ENCODE measurements at regions not wholly inside any gene's neighbourhood (a gene's known extent, or its start where the extent isn't known, plus 50 kb on each side); places are given as distances from the start of the nearest gene placed in this dataset.

GRCh38 chr19:31529121-31529520 lies 179.9 kb upstream of the TSHZ3 start:
- TF ChIP-seq, protein P1, sequence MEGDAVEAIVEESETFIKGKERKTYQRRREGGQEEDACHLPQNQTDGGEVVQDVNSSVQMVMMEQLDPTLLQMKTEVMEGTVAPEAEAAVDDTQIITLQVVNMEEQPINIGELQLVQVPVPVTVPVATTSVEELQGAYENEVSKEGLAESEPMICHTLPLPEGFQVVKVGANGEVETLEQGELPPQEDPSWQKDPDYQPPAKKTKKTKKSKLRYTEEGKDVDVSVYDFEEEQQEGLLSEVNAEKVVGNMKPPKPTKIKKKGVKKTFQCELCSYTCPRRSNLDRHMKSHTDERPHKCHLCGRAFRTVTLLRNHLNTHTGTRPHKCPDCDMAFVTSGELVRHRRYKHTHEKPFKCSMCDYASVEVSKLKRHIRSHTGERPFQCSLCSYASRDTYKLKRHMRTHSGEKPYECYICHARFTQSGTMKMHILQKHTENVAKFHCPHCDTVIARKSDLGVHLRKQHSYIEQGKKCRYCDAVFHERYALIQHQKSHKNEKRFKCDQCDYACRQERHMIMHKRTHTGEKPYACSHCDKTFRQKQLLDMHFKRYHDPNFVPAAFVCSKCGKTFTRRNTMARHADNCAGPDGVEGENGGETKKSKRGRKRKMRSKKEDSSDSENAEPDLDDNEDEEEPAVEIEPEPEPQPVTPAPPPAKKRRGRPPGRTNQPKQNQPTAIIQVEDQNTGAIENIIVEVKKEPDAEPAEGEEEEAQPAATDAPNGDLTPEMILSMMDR (IDR thresholded peaks at IDR 0.05; ENCODE audit: low read depth, low read length) = no peak
- H3K4me3 ChIP-seq (ENCODE audit: low read depth, low read length) = no peak overlapping the region

DNA sequence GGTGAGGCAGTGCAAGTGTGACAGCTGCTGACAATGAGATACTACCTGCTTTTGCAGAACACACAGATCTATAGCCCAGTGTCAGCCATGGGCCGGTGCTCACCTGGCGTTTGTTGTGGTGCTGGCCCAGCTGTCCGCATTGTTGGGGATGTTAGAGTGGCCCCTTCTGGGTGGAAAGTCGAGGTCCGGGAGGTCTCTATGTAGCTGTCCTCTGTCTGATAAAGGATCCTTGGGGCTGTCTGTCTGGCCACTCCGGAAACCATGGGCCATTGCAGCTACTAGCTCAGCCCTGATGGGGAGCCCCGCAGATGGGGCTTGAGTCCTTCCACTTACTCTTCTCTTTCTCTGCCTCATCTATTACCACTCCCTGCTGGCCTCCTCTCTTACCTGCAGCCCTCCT lies 181.5 kb upstream of the TSHZ3 start:
- no peak overlapping the region for H3K4me3 ChIP-seq (ENCODE audit: low read depth, low read length)

GRCh38 chr19:31531326-31531725 lies 182.1 kb upstream of the TSHZ3 start:
- H3K4me3 ChIP-seq (ENCODE audit: low read depth, low read length) = no peak overlapping the region
- TF ChIP-seq, protein P1 (IDR thresholded peaks at IDR 0.05; ENCODE audit: low read depth, low read length) = no peak

More for the DNA sequence above, 181.5 kb upstream of the TSHZ3 start:
- TF ChIP-seq, protein P1 (IDR thresholded peaks at IDR 0.05; ENCODE audit: low read depth, low read length) = no peak

DNA sequence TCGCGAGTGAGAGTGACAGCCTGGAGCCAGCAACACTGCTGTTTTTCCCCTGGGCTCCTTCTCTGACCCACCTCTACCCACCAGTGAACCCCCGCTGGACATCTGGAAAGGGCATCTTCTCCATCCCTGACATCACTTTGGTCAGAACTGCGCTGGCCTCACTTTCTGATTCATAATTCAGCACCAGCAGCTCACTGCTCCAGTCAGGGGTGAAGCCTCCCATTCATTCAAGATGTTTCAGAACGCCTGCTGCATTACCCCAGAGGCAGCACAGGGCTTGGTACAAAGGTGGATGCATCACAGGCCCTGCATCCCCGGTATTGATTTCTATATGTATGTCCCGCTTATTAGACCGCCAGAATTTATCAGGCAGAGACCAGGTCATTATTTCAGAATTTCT lies 182.8 kb upstream of the TSHZ3 start:
- TF ChIP-seq, protein P1 (IDR thresholded peaks at IDR 0.05; ENCODE audit: low read depth, low read length) = no peak
- H3K4me3 ChIP-seq (ENCODE audit: low read depth, low read length) = no peak overlapping the region

DNA sequence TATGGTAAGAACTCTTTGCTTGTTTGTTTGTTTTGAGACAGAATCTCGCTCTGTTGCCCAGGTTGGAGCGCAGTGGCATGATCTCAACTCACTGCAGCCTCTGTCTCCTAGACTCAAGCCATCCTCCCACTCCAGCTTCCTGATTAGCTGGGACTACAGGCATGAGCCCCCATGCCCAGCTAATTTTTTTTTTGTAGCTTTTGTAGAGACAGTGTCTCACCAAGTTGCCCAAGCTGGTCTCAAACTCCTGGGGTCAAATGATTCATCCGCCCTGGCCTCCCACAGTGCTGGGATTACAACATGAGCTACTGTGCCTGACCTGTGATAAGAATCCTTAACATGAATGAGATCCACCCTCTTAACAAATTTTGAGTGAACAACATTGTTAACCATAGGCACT lies 183.9 kb upstream of the TSHZ3 start:
- TF ChIP-seq, protein P1 (IDR thresholded peaks at IDR 0.05; ENCODE audit: low read depth, low read length) = no peak

GRCh38 chr19:31534231-31534630 lies 185.0 kb upstream of the TSHZ3 start:
- H3K4me3 ChIP-seq (ENCODE audit: low read depth, low read length) = no peak overlapping the region
- TF ChIP-seq, protein P1 (IDR thresholded peaks at IDR 0.05; ENCODE audit: low read depth, low read length) = no peak

More for the DNA sequence above, 183.9 kb upstream of the TSHZ3 start:
- H3K4me3 ChIP-seq (ENCODE audit: low read depth, low read length) = no peak overlapping the region

- no peak overlapping the region for H3K4me3 ChIP-seq (ENCODE audit: low read depth, low read length)
- TF ChIP-seq, protein P1 (IDR thresholded peaks at IDR 0.05; ENCODE audit: low read depth, low read length) = no peak
These were observed 185.8 kb upstream of the TSHZ3 start for GRCh38 chr19:31534786-31535657.

Data from WI38 (cell line).